ENCODE measurements at regions not wholly inside any gene's neighbourhood (a gene's known extent, or its start where the extent isn't known, plus 50 kb on each side); places are given as distances from the start of the nearest gene placed in this dataset.

DNA sequence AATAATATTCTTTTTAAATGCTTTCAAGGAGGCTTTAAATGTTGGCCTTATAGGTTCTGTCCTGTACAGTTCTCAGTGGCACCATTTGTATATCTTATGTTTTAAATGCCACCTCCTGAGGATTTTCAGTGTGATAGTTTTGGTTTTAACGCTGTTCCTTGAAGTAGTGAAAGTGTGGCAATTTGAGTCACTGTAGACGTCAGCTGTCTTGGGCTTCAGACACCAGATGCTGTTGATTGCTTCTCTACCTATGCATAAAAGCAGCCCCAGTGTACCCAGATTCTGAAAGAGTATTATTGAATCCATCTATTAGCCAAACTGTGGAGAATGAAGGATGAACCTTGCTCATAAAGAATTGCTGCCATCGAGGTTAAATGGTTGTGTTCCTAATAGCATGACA, 316.8 kb upstream of the GBE1 start:
- H3K4me1 Mint-ChIP-seq = no peaks in the 10 kb centered on the region
- ATAC-seq (ENCODE audit: low read depth) (no peak), DNase-seq (no peak)
- no peak overlapping the region for H3K27ac Mint-ChIP-seq
- H3K27me3 Mint-ChIP-seq = no peaks in the 10 kb centered on the region
- intact Hi-C loops (cut with micrococcal nuclease) = no loop called here
- no peaks in the 10 kb centered on the region for H3K36me3 Mint-ChIP-seq (ENCODE audit: low read depth)
- H3K4me3 Mint-ChIP-seq = no peak overlapping the region
- ChIA-PET POLR2A (no interaction called here), CTCF (no interaction called here)
- H3K9me3 Mint-ChIP-seq = no peaks in the 10 kb centered on the region
- TF ChIP-seq, protein P1, sequence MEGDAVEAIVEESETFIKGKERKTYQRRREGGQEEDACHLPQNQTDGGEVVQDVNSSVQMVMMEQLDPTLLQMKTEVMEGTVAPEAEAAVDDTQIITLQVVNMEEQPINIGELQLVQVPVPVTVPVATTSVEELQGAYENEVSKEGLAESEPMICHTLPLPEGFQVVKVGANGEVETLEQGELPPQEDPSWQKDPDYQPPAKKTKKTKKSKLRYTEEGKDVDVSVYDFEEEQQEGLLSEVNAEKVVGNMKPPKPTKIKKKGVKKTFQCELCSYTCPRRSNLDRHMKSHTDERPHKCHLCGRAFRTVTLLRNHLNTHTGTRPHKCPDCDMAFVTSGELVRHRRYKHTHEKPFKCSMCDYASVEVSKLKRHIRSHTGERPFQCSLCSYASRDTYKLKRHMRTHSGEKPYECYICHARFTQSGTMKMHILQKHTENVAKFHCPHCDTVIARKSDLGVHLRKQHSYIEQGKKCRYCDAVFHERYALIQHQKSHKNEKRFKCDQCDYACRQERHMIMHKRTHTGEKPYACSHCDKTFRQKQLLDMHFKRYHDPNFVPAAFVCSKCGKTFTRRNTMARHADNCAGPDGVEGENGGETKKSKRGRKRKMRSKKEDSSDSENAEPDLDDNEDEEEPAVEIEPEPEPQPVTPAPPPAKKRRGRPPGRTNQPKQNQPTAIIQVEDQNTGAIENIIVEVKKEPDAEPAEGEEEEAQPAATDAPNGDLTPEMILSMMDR (IDR thresholded peaks at IDR 0.05) = no peak

DNA sequence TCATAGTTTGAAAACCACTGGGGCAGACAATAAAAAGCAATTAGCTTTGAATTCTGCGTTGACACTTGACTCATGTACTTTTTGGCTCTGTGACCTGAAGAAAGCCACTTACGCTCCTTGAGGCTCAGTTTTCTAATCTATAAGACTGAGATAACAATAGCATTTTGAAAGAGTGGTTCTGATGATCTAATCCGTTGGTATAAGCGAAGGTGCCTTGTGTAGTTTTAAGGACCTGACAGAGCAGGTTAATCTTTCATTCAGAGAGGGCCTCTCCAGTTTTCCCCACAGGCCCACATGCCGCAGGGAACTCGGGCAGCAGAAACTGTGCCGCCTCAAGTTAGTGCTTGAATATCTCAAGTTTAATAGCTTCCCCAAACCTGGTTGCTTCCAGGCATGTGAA, 306.0 kb upstream of the GBE1 start:
- POLR2A ChIA-PET = no interaction called here
- ATAC-seq (ENCODE audit: low read depth) (no peak), DNase-seq (no peak)
- intact Hi-C loops (cut with micrococcal nuclease) = no loop called here
- H3K27me3 Mint-ChIP-seq = no peaks in the 10 kb centered on the region
- no peaks in the 10 kb centered on the region for H3K9me3 Mint-ChIP-seq
- H3K36me3 Mint-ChIP-seq (ENCODE audit: low read depth) = no peaks in the 10 kb centered on the region
- H3K4me1 Mint-ChIP-seq = no peaks in the 10 kb centered on the region
- CTCF ChIA-PET = no interaction called here
- TF ChIP-seq, protein P1 (IDR thresholded peaks at IDR 0.05) = no peak
- H3K4me3 Mint-ChIP-seq = no peak overlapping the region
- H3K27ac Mint-ChIP-seq = no peak overlapping the region

DNA sequence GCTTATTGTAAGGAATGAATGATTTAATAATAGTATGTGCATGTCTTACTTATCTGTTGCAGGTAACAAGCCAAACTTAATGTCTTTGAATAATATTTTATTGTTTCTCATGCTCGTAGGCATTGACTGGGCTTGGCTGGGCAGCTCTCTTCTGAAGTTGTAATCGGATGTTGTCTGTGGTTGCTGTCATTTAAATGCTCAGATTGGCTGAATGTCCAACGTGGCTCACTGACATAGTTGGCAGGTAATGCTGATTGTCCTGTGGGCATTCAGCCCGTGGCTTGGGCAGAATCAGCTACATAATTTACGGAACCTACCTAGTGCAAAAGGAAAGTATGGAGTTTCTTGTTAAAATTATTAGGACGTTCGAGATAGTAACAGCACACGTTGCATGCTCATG, 297.4 kb upstream of the GBE1 start:
- DNase-seq (no peak), ATAC-seq (ENCODE audit: low read depth) (no peak)
- H3K4me3 Mint-ChIP-seq = no peak overlapping the region
- H3K27ac Mint-ChIP-seq = no peak overlapping the region
- TF ChIP-seq, protein P1 (IDR thresholded peaks at IDR 0.05) = no peak
- ChIA-PET POLR2A (no interaction called here), CTCF (no interaction called here)
- intact Hi-C loops (cut with micrococcal nuclease) = no loop called here
- H3K27me3 Mint-ChIP-seq = no peaks in the 10 kb centered on the region
- no peaks in the 10 kb centered on the region for H3K36me3 Mint-ChIP-seq (ENCODE audit: low read depth)
- H3K4me1 Mint-ChIP-seq = no peaks in the 10 kb centered on the region
- H3K9me3 Mint-ChIP-seq = no peaks in the 10 kb centered on the region

DNA sequence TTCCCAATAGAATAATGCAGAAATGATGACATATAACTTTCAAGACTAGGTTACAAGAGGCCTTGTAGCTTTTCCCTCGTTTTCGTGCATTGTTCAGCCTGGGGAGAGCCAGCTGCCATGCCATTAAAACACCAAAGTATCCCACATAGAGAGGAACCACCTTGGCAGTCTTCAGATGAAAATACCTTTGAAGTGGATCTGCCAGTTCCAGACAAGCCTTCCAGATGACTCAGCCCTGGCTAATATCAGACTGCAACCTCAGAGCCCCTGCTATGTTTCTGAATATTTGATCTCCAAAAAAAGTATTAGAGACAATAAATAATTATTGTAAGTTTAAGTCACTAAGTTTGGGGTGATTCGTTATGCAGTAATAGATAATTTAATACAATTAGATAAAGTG, 294.3 kb upstream of the GBE1 start:
- H3K27me3 Mint-ChIP-seq = no peaks in the 10 kb centered on the region
- DNase-seq = no peak
- TF ChIP-seq, protein P1 (IDR thresholded peaks at IDR 0.05) = no peak
- no peaks in the 10 kb centered on the region for H3K4me1 Mint-ChIP-seq
- H3K4me3 Mint-ChIP-seq = no peak overlapping the region
- CTCF ChIA-PET = no interaction called here
- intact Hi-C loops (cut with micrococcal nuclease) = no loop called here
- no peak overlapping the region for H3K27ac Mint-ChIP-seq
- no peaks in the 10 kb centered on the region for H3K36me3 Mint-ChIP-seq (ENCODE audit: low read depth)
- no peak for ATAC-seq (ENCODE audit: low read depth)
- POLR2A ChIA-PET = no interaction called here
- no peaks in the 10 kb centered on the region for H3K9me3 Mint-ChIP-seq

DNA sequence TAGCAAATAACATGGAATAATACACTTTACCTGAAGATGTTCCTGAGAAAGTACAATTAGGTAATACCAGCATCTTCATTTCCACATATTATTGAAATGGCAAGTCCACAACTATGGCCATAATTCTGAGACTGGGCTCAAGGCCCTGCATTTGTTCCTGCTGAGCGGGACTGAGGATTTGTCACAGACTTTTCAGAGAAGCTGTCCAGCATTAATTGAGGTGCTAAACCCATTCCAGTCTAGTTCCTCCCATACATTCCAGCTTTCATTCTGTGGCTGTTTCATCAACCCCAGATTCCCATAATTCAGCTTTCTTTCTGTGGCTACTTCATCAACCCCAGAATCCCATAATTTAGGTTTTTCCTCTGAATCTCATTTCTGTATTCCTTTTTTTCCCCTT, 293.4 kb upstream of the GBE1 start:
- H3K27ac Mint-ChIP-seq = no peak overlapping the region
- ChIA-PET POLR2A (no interaction called here), CTCF (no interaction called here)
- no peak for DNase-seq
- ATAC-seq (ENCODE audit: low read depth) = no peak
- H3K9me3 Mint-ChIP-seq = no peaks in the 10 kb centered on the region
- intact Hi-C loops (cut with micrococcal nuclease) = no loop called here
- TF ChIP-seq, protein P1 (IDR thresholded peaks at IDR 0.05) = no peak
- no peaks in the 10 kb centered on the region for H3K4me1 Mint-ChIP-seq
- no peaks in the 10 kb centered on the region for H3K36me3 Mint-ChIP-seq (ENCODE audit: low read depth)
- no peak overlapping the region for H3K4me3 Mint-ChIP-seq
- no peaks in the 10 kb centered on the region for H3K27me3 Mint-ChIP-seq

Measured in activated B cell treated with CpG ODN at 0.5 μM for 24 hours (primary cell).